NCI-H460 (cell line): ENCODE measurements at regions not wholly inside any gene's neighbourhood (a gene's known extent, or its start where the extent isn't known, plus 50 kb on each side); places are given as distances from the start of the nearest gene placed in this dataset.

Experiments used
- DNase-seq: peaks from one replicate; pipeline ENCODE4 v3.0.0-alpha.2; 2016; ENCODE audit warnings: low read depth; ENCODE audit errors: extremely low read depth

DNA sequence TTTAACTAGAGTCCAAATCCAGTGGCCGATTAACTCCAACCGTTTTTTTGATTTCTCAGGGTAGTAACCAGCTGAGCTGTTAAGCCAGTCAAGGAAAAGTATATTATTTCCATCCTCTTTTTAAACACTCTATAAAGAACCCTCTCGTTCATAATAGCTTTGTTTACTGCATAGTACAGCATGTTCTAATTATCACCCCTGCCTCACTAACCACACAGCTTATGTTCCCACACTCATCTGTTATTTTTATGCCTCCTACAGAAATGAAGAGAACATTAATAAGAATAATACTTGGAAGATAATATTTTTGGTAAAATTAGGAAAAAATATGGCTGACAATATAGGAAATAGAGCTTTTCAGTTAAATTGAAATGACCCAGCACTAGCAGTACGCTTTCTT is 2132.8 kb upstream of the CELF4 start:
- DNase-seq = no peak

- DNase-seq = no peak
Measured at GRCh38 chr18:39693359-39693758, 2127.8 kb upstream of the CELF4 start.

- no peak for DNase-seq
Measured at GRCh38 chr18:39692367-39693015, 2126.9 kb upstream of the CELF4 start.

DNA sequence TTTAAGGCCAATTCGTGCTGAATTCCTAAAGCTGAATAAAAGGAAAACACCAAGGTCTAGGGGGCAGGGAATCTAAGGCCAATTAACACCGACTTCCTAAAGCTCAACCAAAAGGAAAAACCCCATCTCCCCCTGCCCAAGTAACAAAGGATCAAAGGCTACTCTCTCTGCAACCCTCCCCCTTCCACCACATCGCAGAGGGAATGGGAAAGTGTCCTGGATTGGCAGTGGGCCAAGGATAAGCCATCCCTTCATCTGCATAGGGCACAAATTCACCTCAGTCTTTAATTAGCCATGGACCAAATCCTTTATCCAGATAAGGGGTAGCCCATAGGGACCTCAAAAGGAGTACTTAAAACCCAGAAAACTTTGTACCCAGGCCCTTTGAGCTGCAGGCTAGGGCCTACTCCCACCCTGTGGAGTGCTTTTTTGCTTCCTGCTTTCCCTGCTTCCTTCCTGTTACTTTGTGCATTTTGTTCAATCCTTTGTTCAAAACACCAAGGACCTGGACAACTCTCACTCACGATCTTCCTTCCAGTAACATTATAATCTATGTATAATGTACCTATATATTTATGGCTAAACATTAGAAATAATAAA is 2119.8 kb upstream of the CELF4 start:
- DNase-seq = no peak

DNA sequence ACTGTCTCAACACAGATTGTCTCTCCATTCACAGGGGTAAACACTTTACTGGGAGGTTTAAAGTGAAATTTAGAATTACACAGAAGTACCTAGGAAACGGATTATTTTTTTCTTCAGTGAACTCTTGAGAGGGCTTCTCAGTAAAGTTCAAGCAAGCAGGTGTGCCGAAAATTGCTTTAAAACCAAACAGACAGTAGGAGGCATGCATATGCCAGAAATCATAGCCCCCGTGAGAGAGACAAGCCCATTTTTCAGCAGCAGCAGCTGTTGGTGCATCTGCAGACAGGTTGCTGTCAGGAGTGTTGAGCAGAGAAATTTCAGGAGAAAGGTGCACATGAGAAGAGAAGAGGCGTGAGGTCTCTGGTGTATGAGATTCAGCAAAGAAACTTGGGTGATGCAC is 2115.5 kb upstream of the CELF4 start:
- no peak for DNase-seq

DNA sequence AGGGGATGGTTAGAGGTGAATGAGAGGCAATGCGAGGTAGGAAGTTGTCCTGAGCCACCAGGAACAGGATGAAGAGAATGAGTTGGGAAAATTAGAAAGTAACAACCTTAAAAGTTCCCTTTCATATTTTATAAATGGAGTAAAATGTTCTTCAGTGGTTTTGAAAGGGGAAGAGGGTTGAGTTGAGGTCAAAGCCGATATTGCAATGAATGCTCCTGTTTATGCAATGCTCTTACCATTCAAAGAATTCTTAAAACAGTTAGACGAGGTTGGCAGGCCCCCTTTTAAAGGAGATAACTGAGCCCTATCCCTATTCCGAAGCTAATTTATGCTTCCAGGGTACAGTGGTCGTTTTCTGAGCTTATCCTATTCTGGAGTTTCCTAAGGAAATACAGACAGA is 2110.3 kb upstream of the CELF4 start:
- DNase-seq = no peak

DNA sequence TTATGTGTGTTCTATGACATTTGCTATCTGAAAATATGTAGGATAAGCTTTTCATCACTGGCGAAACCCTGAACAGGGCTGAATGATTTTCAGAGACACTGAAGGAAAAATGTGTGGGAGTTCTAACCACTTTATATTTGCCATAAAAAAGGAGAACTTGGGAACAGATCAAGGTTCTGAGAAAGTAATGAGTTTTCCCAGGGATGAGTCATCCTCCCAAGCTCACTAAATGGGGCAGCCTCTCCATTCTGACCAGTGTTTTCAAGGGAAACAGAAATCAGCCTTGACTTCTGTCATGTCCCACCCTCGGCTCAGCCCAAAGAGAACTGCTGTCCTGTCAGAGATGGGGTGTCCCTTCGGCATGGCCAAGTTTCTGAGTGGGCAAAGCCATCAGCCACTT is 2109.8 kb upstream of the CELF4 start:
- no peak for DNase-seq

DNA sequence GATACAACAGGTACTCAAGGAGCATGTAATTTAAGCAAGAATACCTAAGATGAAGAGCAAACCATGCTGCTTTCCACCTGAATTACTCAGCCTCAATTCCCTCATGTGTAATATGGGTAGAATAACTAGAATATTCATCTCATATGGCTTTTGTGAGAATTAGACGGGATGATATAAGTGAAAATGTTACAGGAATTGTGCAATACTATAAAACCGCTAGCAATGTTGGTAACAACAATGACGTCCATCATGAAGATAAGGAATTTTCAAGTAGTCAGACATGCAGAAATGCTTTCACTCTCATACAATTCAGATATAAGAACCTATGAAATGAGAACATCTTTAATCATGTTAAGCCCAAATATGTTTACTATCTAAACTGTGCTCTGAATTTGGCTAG is 2106.6 kb upstream of the CELF4 start:
- DNase-seq = no peak

DNA sequence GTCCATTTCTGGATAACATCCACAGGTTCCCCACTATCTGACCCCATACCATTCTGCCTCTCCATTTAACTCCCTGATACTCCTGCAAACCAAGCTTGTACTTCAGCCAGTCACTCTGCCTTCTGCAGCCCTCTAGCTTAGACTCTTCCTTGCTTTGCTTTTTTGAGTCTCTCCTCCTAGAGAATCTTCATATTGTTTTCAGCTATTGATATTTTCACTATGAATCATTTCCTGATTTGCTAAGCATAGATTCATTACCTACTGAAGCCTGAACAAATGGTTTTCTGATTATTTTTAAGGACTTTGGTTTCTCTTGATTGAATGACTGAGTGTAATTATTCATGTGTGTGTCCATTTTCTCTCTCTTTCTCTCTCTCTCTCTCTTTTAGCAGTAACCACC is 2102.3 kb upstream of the CELF4 start:
- no peak for DNase-seq

DNA sequence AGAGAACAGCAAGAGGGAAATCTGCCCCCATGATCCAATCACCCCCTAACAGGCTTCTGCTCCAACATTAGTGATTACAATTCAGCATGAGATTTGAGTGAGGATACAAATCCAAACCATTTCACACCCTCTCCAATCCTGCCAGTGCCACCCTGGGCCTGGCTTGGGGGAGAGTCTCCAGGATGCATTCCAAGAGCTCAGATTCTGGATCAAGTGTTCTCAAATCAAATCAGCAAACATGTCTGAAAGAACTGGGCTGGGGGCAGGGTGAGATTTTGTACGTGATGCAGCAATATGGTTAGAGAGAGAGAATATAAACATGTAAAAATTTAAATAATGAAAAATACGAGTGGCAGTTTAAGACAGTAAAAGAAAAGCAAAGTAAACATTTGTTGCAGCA is 2100.9 kb upstream of the CELF4 start:
- no peak for DNase-seq

DNA sequence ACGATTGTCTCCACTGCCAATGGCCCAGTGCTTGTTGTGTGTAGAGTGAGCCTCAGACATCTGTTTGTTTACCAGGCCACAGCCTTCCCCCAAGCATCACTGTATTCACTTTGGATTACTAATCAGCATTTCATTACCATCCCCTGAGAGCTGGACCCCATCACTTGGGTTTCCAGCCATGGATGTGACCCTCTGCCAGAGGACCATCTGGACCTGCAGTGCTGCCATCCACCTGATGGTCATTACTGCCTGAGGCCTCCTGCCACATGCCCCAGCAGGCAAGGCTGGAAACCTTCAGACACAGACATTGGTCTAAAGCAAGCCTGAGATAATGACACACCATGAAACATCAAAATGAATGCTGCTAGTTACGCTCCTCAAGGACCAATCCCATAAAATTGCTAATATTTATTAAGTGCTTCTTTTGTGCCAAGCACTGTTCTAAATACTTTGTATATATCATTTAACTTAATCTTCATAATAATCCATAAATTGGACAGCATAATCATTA is 2096.3 kb upstream of the CELF4 start:
- DNase-seq = no peak

DNA sequence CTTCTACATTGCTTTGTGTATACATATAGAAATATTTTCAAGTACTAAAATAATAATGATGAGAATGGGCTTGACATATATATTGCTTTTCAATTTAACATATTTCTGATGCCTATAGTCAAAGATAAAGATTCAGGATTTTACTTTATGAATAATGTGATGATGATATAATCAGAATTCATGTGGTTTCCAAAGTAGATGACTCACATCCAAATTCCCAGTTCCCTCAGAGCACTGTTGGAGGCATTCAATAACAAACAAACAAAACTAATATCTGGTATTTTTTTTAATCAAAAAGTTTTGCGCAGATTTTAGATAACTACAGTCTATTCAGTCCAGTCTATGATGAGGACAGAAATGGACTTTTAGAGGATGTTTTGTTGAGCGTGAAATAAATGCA is 2094.5 kb upstream of the CELF4 start:
- no peak for DNase-seq

DNA sequence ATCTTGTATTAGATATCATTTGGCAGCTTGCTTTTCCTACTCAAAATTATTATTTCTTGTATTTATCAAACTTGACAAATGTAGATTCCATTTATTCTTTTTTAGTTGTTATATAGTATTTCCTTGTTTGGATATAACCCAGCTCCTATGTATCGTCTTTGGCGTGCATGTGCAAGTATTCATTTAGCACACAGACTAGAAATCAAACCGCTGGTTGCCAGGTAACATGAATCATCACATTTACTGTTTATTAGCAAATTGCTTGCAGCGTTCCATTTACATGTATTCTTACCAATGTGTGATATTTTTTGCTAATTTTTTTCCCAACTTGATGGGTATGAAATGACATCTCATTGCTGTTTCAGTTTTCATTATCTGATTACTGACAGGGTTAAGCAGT is 2089.7 kb upstream of the CELF4 start:
- DNase-seq = peak; percentile 56

GRCh38 chr18:39653221-39653620 is 2087.6 kb upstream of the CELF4 start:
- no peak for DNase-seq

DNA sequence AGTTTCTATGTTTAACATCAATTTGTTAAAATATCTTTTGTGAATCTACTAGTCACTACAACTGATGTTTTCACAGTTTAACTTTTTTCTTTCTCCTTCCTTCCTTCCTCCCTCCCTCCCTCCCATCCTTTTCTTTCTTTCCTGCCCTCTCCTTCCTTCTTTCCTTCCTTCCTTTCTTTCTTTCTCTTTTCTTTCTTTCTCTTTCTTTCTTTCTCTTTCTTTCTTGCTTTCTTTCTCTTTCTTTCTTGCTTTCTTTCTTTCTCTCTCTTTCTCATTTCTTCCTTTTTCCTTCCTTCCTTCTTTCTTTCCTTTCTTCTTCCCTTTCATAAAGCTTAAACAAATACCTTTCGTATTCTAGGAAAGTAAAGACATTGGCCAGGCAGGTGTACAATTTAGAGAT is 2083.0 kb upstream of the CELF4 start:
- DNase-seq = no peak

GRCh38 chr18:39647627-39648534 is 2082.3 kb upstream of the CELF4 start:
- no peak for DNase-seq

GRCh38 chr18:39638224-39638623 is 2072.6 kb upstream of the CELF4 start:
- DNase-seq = no peak

GRCh38 chr18:39636931-39637330 is 2071.3 kb upstream of the CELF4 start:
- DNase-seq = no peak

GRCh38 chr18:39635966-39636365 is 2070.4 kb upstream of the CELF4 start:
- no peak for DNase-seq

GRCh38 chr18:39635192-39635591 is 2069.6 kb upstream of the CELF4 start:
- DNase-seq = no peak

DNA sequence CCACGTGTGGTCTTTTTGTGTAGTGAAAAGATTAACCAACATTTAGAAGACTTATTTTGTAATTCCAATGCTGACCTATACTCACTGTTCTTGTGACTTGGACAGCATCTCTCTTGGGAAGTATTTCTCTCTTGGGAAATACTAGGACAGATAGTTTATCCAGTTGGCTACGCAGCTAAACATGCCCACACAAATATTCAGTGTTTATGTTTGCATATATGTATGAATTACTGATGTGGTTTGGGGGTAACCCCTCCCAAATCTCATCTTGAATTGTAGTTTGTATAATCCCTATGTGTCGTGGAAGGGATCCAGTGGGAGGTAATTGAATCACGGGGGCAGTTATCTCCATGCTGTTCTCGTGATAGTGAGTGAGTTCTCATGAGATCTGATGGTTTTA is 2062.3 kb upstream of the CELF4 start:
- DNase-seq = no peak

DNA sequence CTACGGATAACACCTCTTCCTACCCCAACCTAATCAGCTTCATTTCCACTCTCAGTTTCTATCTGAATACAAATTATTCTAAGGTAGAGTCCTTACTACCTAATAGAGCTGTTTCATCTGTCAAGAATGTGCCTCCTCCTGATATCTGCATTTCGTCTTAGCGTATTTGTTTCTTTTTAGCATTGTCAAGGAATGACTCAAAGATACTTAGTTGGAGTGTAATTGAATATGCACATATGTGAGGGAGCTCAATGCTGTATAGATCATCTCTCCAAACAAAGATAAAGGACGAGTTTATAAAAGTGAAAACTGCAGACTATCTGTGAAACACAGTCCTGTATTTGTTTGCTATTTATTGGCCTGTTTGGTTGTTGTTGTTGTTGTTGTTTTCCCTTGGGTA is 2059.4 kb upstream of the CELF4 start:
- no peak for DNase-seq
